NT2/D1 (cell line): ENCODE measurements at regions not wholly inside any gene's neighbourhood (a gene's known extent, or its start where the extent isn't known, plus 50 kb on each side); places are given as distances from the start of the nearest gene placed in this dataset.

ENCODE experiments used
- SUZ12 ChIP-seq: IDR thresholded peaks from 2 replicates; pipeline ENCODE4 v1.6.1; 2011; ENCODE audit not compliant: insufficient read length, insufficient read depth; ENCODE audit errors: extremely low read depth
- YY1 ChIP-seq: IDR thresholded peaks from 2 replicates; pipeline ENCODE4 v1.6.1; 2011; ENCODE audit not compliant: insufficient read length, insufficient read depth
- ZNF274 ChIP-seq: IDR thresholded peaks from 2 replicates; pipeline ENCODE4 v1.6.1; 2011; ENCODE audit warnings: mild to moderate bottlenecking, low read depth, low read length

GRCh38 chr10:95134490-95134889 is 59.5 kb upstream of the ACSM6 start:
- no peak for TF ChIP-seq YY1
- TF ChIP-seq ZNF274, result no peak
- no peak for TF ChIP-seq SUZ12
